D721Med (cell line): ENCODE measurements at regions not wholly inside any gene's neighbourhood (a gene's known extent, or its start where the extent isn't known, plus 50 kb on each side); places are given as distances from the start of the nearest gene placed in this dataset.

ENCODE experiments used
- DNase-seq: peaks from one replicate; pipeline ENCODE4 v3.0.0; 2011; ENCODE audit warnings: low spot score; ENCODE audit not compliant: insufficient read length
- FAIRE-seq: peaks from 2 replicates; lab custom pipeline; 2011; peaks lifted over from hg19 to GRCh38; lab: Jason Lieb, UNC
- TF ChIP-seq, protein P1 (sequence below): IDR thresholded peaks from 2 replicates; pipeline ENCODE4 v1.5.1; 2012; ENCODE audit warnings: mild to moderate bottlenecking, control low read depth; ENCODE audit not compliant: insufficient read depth; ENCODE audit errors: missing control alignments

DNA sequence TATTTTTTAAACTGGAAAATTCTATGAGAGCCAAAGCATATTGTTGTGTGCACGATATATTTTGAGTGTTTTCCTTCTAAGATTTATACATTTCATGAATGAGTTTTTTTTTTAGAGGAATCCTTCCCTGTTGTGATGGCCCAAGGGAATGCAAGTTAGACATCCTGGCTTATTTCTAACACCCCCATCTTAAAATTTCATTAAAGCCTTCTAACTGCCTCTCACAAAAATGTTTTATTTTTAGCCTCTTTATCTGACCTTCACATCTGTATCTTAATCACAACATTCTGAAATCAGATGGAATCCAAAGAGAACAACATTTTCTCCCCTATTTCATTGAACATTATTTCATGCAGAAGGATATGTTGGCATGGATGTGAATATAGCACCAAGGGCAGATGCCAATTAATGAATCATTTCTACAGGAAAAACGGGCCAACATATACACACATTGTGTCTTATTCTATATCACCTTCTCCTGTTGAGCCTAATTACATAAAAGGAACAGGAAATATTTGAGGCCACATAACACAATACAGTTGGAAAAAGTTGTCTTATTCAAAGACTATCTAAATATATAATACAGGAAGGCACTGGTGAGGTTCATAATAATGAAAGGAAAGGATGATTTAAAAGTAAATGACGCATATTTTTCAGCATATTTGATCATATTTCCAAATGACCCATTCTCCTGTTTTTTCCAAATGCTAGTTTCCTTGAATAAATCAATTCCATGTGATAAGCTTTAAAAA is 455.5 kb downstream of the TTLL7 start:
- FAIRE-seq = no peak
- TF ChIP-seq, protein P1, sequence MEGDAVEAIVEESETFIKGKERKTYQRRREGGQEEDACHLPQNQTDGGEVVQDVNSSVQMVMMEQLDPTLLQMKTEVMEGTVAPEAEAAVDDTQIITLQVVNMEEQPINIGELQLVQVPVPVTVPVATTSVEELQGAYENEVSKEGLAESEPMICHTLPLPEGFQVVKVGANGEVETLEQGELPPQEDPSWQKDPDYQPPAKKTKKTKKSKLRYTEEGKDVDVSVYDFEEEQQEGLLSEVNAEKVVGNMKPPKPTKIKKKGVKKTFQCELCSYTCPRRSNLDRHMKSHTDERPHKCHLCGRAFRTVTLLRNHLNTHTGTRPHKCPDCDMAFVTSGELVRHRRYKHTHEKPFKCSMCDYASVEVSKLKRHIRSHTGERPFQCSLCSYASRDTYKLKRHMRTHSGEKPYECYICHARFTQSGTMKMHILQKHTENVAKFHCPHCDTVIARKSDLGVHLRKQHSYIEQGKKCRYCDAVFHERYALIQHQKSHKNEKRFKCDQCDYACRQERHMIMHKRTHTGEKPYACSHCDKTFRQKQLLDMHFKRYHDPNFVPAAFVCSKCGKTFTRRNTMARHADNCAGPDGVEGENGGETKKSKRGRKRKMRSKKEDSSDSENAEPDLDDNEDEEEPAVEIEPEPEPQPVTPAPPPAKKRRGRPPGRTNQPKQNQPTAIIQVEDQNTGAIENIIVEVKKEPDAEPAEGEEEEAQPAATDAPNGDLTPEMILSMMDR = no peak
- DNase-seq = no peak

DNA sequence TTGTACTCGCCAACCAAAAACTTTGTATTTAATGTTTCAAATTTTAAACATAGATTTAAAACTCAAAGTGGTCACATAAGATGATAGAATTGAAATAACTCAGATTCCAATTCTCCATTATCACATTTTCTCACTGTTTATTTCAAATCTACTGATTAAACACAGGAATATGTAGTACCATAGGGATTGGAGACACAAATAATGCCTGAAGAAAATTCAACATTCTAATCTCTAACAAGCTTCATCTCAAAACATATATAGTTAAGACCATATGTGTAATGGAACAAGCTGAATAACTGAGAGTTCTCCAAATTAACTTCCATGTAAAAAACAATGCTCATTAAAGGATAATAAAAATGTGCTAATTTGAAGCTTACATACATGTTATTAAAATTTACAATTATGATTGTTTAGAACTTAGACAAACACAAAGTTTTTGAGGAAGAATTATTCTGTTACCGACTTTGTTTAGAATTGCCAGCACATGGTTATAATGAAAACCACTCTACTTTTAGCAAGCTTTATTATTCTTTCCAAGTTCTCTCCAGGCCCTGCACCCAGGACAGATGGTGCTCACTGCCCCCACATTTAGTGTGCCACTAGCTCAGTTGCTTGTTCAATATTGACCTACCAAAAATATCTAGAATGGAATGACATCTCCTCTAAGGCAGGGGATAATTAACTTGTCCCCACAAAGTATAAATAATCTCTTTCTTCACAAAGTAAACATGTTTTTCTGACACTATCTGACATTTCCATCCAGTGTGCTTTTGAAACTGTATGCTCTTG is 467.2 kb downstream of the TTLL7 start:
- DNase-seq (no peak), FAIRE-seq (peak; percentile 48)
- TF ChIP-seq, protein P1 = no peak

DNA sequence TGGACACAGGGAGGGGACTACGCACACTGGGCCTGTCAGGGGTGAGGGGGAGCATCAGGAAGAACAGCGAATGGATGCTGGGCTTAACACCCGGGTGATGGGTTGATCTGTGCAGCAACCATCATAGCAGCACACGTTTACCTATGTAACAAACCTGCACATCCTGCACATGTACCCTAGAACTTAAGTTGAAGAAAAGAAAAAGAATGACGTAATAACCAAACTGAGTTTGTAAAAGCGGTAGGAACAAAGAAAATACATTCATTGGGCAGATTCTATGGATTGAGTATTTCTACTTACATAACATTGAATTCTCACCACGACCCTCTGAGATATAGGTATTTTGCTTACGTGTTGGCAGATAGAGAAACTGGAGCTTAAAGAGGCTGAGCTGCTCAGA is 468.4 kb downstream of the TTLL7 start:
- FAIRE-seq (no peak), DNase-seq (no peak)
- TF ChIP-seq, protein P1 = no peak

DNA sequence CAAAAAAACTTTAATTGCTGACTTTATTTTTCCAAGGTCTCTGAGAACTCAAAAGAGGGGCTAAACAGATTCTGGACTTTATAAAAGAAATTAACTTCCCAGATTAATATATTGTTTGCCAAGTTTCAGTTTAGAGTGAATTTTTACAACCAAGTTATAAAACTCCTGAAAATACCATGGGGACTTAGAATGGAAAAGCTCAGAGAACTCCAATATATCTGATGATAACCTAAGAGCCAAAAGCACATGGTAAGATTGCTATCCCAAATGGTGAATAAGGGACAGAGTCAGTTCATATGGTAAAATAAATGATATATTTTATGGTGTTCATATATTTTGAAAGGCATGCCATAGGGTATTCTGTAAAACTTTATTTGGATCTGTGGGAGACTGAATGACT is 470.9 kb downstream of the TTLL7 start:
- TF ChIP-seq, protein P1 = no peak
- DNase-seq (no peak), FAIRE-seq (no peak)

DNA sequence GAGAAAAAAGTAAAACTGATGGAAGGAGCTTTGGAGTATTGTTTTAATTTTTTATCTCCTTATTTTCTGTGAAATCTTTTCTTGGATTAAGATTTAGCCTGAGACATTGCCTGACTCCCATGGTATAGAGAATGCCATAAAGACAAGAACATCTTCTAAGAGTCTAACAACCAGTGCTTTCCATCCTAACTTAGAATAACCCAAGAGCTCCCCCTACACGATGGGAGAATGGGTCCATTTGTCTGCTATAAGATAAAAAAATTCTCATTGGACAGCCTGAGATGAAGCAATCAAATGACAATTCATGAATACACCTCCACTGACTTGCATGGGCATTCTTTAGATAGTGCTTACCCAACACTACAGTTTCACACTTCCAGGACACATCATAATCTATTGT is 478.1 kb downstream of the TTLL7 start:
- no peak for DNase-seq
- TF ChIP-seq, protein P1 = no peak
- FAIRE-seq = no peak

DNA sequence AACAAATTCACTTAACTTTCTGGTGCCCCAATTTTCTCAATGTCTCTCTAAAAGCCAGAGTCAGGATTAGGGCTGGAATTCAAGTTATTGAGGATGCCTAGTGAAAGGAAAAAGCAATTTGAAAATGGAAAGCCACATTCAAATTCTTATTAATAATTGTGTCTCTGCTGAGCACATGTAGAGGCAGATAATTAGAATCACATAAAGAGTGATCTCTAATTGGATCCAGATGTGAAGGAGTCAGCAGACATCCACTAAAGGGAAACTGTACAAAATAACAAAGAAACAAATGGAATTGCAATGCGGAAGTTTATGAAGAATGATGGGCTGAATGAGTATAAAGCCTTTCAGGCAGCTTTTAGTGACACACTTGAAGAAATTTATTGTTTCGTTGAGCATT is 482.6 kb downstream of the TTLL7 start:
- TF ChIP-seq, protein P1 = no peak
- FAIRE-seq (no peak), DNase-seq (no peak)

DNA sequence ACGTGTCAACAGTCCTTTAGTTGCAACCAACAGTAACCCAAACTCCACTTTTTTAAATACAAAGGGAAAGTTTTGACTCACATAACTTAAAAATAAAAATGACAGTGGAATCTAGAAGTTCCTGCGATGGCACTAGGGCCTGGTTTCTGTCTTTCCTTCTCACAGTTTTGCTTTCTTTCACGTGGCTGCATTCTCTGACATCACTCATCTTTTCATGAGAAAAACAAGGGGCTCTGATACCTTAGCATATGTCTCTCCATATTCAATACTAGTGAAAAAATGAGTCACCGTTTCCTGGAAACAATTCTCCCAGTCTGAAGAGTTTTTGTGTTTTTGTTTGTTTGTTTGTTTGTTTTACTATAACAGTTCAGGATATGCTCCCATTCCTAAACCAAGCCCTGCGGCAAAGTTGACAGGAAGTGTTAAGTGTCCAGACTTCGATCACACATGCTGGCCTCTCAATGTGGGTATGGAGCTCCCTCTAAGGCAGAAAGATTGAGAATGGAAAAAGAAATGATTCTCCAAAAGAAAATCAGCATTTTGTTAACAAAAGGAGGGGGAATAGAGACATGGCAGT is 483.3 kb downstream of the TTLL7 start:
- DNase-seq = no peak

More for the DNA sequence above, 483.3 kb downstream of the TTLL7 start:
- FAIRE-seq = no peak
- TF ChIP-seq, protein P1 = no peak
